GM19193 (cell line): ENCODE measurements at regions not wholly inside any gene's neighbourhood (a gene's known extent, or its start where the extent isn't known, plus 50 kb on each side); places are given as distances from the start of the nearest gene placed in this dataset.

Source experiments
- POLR2A ChIP-seq: IDR thresholded peaks from 4 replicates; pipeline ENCODE4 v1.6.1; 2011; ENCODE audit not compliant: insufficient read depth, insufficient read length; ENCODE audit errors: extremely low read depth

DNA sequence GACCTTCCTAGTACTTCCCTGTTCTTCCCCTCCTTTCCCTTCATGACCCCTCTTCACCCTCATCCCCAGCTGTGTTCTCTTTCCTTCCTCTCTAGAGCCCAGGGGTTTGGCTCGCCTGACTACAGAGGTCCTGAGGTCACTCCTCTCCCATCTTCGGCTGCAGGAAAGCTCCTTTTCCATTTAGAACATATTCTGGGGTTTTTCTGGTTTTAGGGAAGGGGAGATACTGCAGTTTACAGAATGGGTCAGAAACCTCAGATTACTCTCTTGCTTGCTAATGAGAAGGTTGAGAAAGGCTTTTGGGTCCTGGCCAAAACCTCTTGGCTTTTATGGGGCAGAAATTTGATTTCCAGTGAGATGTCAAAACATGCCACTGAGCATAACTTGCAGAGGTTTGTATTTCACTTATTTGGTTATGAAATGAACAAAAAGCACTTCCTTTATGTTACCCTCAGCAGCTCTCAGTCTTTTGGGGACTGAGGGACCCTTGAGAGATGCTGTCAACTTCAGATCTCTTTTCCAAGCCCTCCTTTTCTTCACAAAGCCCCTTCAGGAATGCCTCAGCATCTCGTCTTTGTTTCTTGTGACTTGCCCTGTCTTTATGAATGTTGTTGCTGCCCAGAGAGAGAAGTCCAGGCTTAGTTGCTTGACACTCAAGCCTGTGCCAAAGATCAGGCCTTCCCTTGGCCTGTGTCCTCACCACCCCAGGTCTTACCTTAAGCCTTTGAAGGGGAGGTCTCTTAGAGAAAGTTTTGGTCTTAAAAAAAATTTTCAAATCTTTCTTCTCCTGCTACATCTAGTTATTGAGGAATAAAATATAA is 121.7 kb upstream of the TPM1 start:
- TF ChIP-seq POLR2A = no peak

GRCh38 chr15:62922514-62922913 is 120.0 kb upstream of the TPM1 start:
- no peak for TF ChIP-seq POLR2A

DNA sequence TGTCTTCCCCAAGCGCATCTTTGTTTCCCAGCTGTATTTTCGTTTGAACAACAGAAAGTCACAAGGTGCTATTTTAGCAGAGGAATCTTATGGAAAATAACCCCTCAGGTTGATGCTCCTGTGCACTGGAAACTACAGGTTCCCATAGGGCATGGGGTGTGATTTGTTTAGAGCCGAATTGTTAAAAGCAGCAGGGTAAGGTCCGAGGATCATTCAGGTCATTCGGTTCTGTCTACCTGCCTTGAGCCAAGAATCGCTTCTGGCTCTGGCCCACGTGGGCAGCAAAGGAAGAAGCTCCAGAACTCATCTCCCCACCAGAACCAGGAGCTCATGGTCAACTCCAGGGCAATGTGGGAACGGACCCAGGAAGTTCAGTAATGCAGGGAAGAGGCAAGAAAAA is 116.7 kb upstream of the TPM1 start:
- no peak for TF ChIP-seq POLR2A

DNA sequence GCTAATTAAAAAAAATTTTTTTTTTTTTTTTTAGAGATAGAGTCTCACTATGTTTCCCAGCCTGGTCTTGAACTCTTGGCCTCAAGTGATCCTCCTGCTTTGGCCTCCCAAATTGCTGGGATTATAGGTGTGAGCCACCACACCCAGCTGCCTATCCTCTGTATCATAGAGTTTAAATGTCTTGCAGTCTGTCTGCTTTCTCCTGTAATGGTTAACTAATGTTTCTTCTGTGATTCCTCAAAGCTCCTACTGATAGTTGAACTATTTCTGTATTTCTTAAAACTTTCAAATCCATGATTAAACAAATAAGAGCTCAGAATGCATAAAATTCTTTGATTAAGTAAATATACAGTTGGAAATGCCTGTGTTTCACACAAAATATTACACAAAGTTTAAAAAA is 115.4 kb upstream of the TPM1 start:
- no peak for TF ChIP-seq POLR2A

DNA sequence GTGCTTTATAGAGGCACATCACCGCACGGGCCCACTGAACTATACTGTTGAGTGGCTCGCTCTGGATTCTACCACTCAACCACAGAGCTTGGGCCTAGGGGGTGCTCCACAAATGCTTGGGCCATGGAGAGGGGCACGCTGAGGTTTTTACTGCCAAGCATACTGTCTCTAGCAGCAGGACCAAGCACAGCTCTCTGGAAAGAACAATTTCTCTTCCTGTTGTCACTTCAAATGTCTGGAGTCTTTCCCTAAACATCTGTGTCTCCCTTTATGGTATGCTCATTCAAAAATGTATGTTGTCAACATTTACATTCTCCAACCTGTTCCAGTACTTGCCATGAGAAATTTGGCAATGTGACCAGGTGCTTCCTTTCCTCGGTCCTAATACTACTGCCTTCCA is 114.7 kb upstream of the TPM1 start:
- no peak for TF ChIP-seq POLR2A

DNA sequence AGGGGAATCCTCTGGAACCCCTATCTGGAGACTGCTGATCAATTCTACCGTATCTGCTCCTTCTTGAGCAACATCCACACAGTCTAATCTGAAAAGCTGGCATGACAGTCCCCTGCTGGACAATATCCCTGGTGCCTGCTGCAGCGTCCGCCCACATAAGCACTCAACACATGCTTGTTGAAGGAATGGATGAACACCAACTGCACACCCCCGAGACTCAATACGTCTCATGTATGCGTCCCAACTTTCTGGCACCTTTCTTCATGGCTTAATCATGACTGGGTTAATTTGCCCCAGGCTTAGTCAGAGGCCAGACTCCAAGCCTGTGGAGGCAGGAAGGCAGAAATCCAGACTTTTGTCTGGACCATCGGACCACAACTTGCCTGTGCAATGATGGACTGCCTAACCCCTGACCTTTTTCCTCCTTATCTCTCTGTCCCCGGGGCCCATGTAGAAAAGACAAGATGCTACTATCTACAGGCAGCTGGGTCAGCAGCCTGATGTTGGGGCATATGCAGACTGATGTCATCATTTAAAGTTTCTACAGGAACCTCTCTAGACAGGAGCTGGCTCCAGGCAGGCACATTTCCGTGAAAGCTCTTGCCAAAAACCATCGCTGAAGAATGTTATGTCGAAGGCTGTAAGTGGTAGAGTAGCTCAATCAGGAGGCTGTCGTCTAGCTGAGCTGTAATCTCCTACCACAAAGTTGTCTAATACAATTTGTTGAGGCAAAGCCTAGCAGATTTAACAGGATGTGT is 114.1 kb upstream of the TPM1 start:
- no peak for TF ChIP-seq POLR2A

DNA sequence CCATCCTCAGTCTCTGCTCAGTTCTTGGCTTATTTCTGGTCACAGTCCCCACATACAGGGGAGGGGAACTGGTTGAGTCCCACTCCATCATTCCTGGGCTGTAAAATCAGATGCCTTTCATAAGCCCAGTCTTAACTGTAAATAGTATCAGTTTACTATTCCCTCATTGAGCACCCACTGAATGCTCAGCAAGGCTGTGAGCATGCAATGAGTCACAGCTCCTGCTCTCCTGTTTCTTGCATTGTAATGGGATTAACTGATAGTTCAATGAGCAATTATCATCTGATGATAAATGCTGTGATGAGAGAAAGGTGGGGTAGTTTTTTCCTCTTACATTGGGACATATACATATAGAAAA is 113.6 kb upstream of the TPM1 start:
- no peak for TF ChIP-seq POLR2A

DNA sequence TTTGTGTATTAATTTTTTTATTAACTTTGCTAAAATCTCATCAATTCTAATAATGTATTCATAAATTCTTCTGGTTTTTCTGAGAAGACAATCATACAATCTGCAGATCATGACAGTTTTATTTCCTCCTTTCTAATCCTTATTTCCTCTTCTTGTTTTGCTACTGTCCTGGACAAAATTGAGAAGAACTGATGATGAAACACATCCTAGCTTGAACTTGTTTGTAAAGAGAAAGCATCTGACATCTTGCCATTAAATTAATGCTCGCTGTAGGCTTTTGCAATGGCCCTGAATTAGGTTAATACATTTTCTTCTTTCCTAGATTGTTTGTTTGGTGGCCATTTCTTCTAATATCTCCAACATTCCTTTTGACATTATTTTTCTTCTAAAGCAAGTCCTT is 110.9 kb upstream of the TPM1 start:
- no peak for TF ChIP-seq POLR2A

DNA sequence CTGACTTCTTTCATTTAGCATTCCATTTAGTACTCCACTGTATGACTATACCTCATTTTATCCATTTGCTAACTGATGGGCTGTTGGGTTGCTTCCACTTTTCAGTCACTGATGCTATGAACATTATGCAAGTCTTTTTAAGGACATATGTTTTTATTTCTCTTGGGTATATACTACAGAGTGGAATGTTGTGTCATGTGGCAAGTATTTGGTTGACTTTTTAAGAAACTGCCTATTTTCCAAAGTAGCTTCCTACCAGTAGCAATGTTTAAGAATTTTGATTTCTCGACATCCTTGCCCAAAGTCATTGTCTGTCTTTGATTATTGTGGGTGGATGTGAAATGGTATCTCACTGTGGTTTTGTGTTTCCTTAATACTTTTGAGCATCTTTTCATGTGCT is 110.1 kb upstream of the TPM1 start:
- TF ChIP-seq POLR2A = no peak

DNA sequence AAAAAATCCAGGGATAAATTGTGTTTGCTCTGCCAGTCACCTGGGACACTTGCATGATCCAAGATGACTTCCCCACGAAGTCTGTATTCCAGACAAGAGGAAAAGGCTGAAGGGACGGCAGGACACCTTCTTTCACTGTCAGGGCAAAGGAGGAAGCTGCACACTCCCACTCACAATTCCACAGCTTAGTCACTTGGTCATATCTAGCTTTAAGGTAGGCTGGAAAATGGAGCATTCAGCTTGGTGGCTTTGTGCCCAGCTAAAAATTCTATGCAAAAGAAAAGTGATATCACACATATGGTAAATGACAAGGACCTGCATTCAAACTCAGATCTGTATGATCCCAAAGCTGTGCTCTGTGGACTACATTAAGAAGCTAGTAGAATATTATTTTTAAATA is 109.2 kb upstream of the TPM1 start:
- TF ChIP-seq POLR2A = no peak

GRCh38 chr15:62934236-62934971 is 108.1 kb upstream of the TPM1 start:
- no peak for TF ChIP-seq POLR2A

DNA sequence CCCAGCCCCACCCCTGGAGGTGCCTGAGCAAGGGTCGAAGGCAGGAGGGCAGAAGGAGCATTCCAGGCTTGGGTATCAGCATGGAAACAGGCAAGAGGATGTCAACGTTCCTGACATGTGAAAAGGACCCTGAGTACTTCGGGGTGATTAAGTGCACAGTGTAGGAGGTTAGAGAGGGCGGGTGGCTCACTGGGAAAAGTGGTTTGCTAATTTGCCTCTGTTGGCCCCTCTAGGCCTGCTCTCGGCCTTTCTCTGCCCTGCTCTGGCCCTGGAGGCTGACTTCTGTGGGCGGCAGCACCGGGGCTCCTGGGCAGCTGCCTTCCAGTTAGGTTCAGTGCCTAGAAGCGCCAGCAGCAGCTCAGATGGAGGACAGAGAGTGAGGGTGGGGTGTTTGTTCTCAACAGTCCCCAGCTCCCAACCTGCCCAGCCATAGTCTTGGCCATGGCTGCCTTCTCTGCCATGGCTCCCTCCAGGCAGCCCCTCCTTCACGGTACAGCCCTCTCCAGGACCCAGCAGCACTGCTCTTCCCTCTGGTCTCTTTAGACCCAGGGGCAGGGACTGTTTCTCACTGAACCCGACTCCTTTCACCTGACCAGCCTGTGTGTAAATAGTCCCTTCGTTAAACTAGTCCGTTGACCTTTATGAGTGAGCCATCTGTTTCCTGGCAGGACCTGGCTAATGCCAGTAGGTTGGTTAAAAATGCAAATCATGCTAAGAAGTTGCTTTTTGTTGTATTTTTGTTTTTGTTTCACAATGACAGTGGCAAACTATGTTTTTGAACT is 107.1 kb upstream of the TPM1 start:
- no peak for TF ChIP-seq POLR2A

GRCh38 chr15:62938825-62939224 is 103.7 kb upstream of the TPM1 start:
- TF ChIP-seq POLR2A = no peak

DNA sequence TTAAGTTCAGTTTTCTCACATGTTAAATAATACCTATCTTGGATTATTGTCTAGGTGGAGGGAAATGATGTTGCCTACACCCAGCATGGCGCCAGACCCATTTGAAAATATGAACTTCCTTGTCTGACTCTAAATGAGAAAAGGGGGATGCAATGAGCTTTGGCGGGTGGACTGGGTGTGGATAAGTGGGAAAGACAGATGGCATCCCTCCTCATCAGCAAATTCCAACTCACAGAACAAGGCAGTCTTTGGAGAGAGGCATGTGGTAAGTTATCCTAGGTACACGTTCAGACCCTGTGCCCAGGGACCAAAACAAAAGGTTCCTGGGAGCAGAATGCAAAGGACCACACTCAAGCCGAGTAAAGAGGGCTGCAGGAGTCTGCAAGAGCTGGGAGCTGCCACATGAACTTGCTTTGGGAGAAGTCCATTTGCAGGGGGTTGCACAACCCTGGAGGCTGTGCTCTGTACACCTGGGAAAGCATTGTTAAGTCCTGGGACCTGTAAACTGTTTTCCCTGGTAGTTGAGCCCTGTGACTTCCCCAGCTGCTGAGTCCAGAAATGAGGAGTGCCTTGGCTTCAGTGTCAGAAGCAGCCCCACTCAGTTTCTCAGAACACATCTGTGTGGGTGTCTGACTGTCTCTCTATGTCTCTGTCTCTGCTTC is 102.3 kb upstream of the TPM1 start:
- TF ChIP-seq POLR2A = no peak

GRCh38 chr15:62940755-62941361 is 101.7 kb upstream of the TPM1 start:
- no peak for TF ChIP-seq POLR2A

DNA sequence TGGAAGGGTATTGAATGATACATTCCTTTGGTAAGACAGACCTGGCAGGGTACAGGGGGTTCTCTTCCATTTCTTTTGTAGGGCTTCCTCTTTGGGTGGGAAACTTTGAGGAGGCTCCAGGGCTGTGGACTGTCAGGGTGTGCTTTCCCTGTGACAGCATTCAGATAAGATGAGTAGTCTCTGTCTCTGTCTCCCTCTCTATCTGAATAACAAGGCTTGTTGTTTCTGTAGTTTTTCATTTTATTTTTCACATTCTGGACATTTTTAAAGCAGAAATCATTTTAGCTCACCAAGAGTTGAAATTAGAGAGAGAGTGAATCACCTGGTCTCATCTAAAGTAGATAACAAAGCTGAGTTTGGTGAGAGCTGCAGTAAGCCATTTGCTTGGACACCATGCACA is 100.8 kb upstream of the TPM1 start:
- TF ChIP-seq POLR2A = no peak
